Muscle of leg (tissue), 3 donors: ENCODE measurements at regions not wholly inside any gene's neighbourhood (a gene's known extent, or its start where the extent isn't known, plus 50 kb on each side); places are given as distances from the start of the nearest gene placed in this dataset.

Experiments used
- DNase-seq: peaks from one replicate; pipeline ENCODE4 v3.0.0; 2013
- H3K27ac ChIP-seq: one replicate; pipeline ENCODE4 v1.5.1; 2013; ENCODE audit warnings: mild to moderate bottlenecking, low read length, control low read depth
- H3K27me3 ChIP-seq: one replicate; pipeline ENCODE4 v1.6.1; 2013; ENCODE audit warnings: low read length; ENCODE audit not compliant: control insufficient read depth, insufficient read depth
- H3K36me3 ChIP-seq: one replicate; pipeline ENCODE4 v1.6.1; 2013; ENCODE audit warnings: low read length; ENCODE audit not compliant: control insufficient read depth, insufficient read depth
- H3K4me1 ChIP-seq: one replicate; pipeline ENCODE4 v1.6.1; 2013; ENCODE audit warnings: low read length; ENCODE audit not compliant: control insufficient read depth, insufficient read depth
- H3K4me3 ChIP-seq: one replicate; pipeline ENCODE4 v1.5.1; 2013; ENCODE audit warnings: low read length, control low read depth
- H3K9me3 ChIP-seq: replicated peaks from 2 replicates; pipeline ENCODE4 v1.6.1; 2013; ENCODE audit warnings: low read depth, low read length; ENCODE audit not compliant: control insufficient read depth
- WGBS: methylation state at CpG from one replicate; pipeline ENCODE4 v1.1.5; 2013; ENCODE audit warnings: missing lambda C conversion rate; ENCODE audit not compliant: insufficient coverage; 5-methylcytosine and 5-hydroxymethylcytosine counted together

DNA sequence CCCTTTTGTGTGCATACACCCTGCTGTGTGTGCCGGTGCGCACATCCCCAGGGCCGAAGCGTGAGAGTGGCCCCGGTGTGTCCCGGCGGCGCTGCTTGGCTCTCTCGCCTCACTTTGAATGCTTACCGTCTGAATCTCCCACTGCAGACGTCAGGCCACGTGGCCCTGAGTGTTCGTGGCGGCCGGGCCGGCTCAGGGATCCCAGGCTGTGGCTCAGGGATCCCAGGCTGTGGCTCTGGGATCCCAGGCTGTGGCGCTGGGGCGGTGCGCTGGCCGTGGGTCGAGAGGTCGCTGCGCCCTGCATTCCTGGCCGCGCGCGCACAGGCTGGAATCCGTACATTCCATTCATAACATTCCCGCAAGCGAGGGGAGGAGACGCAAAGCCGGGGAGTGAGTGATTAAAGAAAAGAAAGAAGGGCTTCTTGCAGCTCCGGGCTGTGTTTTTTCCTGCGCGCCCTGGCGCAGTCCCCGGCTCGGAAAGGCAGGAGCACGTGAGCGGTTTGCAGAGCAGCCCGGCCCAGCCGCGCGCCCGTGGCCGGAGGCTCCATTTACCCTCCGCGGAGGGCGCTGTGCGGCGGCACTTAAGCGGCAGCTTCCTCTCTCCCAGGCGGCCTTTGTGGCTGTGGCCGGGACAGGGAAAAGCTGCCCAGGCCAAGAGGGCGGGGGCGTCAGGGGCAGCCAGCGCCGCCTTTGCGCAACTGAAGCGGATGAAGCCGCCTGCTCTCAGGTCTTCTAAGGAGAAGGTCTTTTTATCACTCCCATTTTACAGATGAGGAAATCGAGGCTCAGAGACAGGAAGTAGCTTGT is 87.0 kb upstream of the ALDH1L1 start:
- 3% methylated on average over 41 of the region's 62 CpGs for WGBS
- Histone ChIP-seq H3K36me3 (no peaks in the 10 kb centered on the region), H3K4me3 (peak overlapping the region; percentile 41), H3K27ac (peak overlapping the region; percentile 48), H3K27me3 (peaks cover 20% of the 10 kb centered on the region), H3K4me1 (peaks cover 15% of the 10 kb centered on the region), H3K9me3 (no peaks in the 10 kb centered on the region)
- peak; percentile 77 for DNase-seq

DNA sequence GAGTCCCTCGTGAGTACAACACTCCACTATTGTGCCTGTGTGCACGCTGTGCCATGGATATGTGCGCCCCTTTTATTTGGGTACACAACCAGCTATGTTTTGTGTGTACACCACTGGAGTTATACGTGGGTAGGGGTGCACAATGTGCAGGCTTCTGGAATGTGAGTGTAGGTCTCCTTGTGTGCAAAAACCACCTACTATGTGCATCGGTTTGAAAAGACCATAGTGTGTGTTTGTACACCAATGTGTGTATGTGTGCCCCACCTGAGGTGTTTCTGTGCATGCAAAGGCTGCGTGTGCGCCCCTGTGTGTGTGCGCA is 86.4 kb upstream of the ALDH1L1 start:
- H3K4me1 ChIP-seq: peaks cover 15% of the 10 kb centered on the region
- 53% methylated on average over 6 of the region's 8 CpGs for WGBS
- H3K36me3 ChIP-seq: no peaks in the 10 kb centered on the region
- H3K9me3 ChIP-seq: peaks cover 4% of the 10 kb centered on the region
- no peak overlapping the region for H3K27ac ChIP-seq
- no peak for DNase-seq
- H3K27me3 ChIP-seq: peaks cover 19% of the 10 kb centered on the region
- H3K4me3 ChIP-seq: no peak overlapping the region

- Histone ChIP-seq H3K27ac (no peak overlapping the region), H3K36me3 (no peaks in the 10 kb centered on the region), H3K4me3 (no peak overlapping the region), H3K27me3 (peaks cover 19% of the 10 kb centered on the region), H3K4me1 (peaks cover 15% of the 10 kb centered on the region), H3K9me3 (peaks cover 4% of the 10 kb centered on the region)
- DNase-seq: peak; percentile 12
- WGBS: 53% methylated on average over 10 of the region's 15 CpGs
Observed at GRCh38 chr3:126266291-126266840, 86.0 kb upstream of the ALDH1L1 start.

GRCh38 chr3:126264952-126265351 is 84.6 kb upstream of the ALDH1L1 start:
- no peak overlapping the region for H3K27ac ChIP-seq
- DNase-seq: no peak
- H3K27me3 ChIP-seq: peaks cover 19% of the 10 kb centered on the region
- WGBS: 59% methylated on average over 6 of the region's 12 CpGs
- H3K9me3 ChIP-seq: peaks cover 4% of the 10 kb centered on the region
- H3K4me1 ChIP-seq: peaks cover 12% of the 10 kb centered on the region
- no peak overlapping the region for H3K4me3 ChIP-seq
- no peaks in the 10 kb centered on the region for H3K36me3 ChIP-seq

DNA sequence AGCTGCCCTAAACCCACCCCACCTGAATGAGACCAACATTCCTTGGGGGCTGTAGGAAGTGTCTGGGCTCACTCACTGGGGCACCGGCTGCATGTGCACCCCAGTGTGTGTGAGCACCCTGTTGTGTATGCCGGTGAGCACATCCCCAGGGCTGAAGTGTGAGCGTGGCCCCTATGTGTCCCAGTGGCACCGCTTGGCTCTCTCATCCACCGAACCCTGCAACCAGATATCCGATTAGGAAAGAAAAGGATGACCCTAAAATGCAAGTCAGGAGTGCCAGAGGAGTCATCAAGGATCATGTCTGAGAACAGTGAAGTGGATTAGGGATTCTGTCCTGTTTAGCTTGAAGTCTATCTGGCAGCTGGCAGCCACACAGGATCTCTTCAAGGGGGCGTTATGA is 84.0 kb upstream of the ALDH1L1 start:
- no peak for DNase-seq
- Histone ChIP-seq H3K36me3 (no peaks in the 10 kb centered on the region), H3K27me3 (peaks cover 19% of the 10 kb centered on the region), H3K4me1 (peaks cover 11% of the 10 kb centered on the region), H3K4me3 (no peak overlapping the region), H3K9me3 (peaks cover 4% of the 10 kb centered on the region), H3K27ac (no peak overlapping the region)
- 70% methylated on average over 5 of the region's 7 CpGs for WGBS

GRCh38 chr3:126263971-126264370 is 83.6 kb upstream of the ALDH1L1 start:
- no peak overlapping the region for H3K4me3 ChIP-seq
- no peak overlapping the region for H3K27ac ChIP-seq
- DNase-seq: no peak
- WGBS: 100% methylated on average over 3 of the region's 4 CpGs
- H3K27me3 ChIP-seq: peaks cover 19% of the 10 kb centered on the region
- peaks cover 11% of the 10 kb centered on the region for H3K4me1 ChIP-seq
- H3K9me3 ChIP-seq: peaks cover 4% of the 10 kb centered on the region
- no peaks in the 10 kb centered on the region for H3K36me3 ChIP-seq

DNA sequence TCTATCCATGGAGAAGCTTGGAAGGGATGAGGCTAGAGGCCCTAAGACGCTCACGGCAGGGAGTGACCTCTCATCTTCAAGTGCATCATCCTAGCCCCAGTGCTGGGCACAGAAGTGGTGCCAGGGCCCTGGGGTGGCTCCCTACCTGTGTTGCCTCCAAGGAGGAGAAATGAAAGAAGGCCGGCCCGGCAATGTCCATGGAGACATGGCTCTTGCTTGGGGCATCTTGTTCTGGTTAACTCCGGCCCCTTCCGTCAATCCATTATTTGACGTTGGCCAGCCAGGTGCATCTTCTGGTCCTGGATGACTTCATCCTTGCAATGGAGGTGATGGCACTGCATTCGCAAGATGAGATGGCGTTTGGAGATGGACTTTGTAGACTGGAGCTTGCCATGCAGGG is 83.2 kb upstream of the ALDH1L1 start:
- Histone ChIP-seq H3K36me3 (no peaks in the 10 kb centered on the region), H3K27me3 (peaks cover 15% of the 10 kb centered on the region), H3K4me3 (no peak overlapping the region), H3K27ac (no peak overlapping the region), H3K4me1 (peaks cover 11% of the 10 kb centered on the region), H3K9me3 (peaks cover 4% of the 10 kb centered on the region)
- WGBS: 88% methylated on average over 7 of the region's 9 CpGs
- no peak for DNase-seq

DNA sequence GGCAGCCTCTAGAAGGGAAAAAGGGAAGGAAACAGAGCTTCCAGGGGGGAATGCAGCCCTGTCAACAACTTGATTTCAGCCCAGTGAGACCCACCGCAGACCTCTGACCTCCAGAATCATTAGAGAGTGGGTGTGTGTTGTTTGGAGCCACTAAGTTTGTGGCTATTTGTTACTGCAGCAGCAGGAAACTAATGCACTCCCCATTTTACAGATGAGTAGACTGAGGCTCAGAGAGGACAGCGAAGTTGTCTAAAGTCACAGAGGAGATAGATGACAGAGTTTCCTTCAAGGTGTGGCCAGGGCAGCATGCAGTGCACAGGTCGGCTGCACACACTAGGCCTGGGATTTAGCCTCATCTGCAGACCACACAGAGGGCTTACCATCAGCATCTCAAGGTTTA is 81.8 kb upstream of the ALDH1L1 start:
- H3K27ac ChIP-seq: no peak overlapping the region
- H3K36me3 ChIP-seq: no peaks in the 10 kb centered on the region
- DNase-seq: no peak
- H3K9me3 ChIP-seq: peaks cover 4% of the 10 kb centered on the region
- peaks cover 7% of the 10 kb centered on the region for H3K27me3 ChIP-seq
- H3K4me1 ChIP-seq: peaks cover 4% of the 10 kb centered on the region
- H3K4me3 ChIP-seq: no peak overlapping the region
- WGBS: 100% methylated on average over 1 of the region's 3 CpGs

DNA sequence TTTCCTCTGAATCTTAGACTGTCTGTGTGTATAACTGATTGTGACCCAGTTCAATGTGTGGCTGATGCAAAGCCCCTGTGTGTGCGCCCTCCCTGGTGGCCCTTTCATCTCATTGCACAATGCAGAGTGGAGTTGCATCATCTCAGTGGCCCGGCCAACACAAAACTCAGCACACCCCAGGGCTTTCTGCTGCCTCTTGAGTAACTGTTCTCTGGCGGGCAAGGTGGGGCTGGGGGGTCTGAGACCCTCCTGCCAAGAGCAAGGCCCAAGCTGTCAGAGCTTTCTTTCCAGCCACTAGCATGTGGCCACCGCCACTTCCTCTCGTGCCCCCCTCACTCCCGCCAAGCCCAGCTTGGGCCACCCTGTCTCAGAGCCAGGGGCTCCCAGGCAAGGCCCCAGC is 80.7 kb upstream of the ALDH1L1 start:
- H3K9me3 ChIP-seq: peaks cover 4% of the 10 kb centered on the region
- DNase-seq: peak; percentile 20
- WGBS: no CpG with 5 or more reads among the region's 6 CpGs
- no peaks in the 10 kb centered on the region for H3K36me3 ChIP-seq
- H3K27ac ChIP-seq: no peak overlapping the region
- H3K27me3 ChIP-seq: peaks cover 7% of the 10 kb centered on the region
- H3K4me3 ChIP-seq: no peak overlapping the region
- no peaks in the 10 kb centered on the region for H3K4me1 ChIP-seq

DNA sequence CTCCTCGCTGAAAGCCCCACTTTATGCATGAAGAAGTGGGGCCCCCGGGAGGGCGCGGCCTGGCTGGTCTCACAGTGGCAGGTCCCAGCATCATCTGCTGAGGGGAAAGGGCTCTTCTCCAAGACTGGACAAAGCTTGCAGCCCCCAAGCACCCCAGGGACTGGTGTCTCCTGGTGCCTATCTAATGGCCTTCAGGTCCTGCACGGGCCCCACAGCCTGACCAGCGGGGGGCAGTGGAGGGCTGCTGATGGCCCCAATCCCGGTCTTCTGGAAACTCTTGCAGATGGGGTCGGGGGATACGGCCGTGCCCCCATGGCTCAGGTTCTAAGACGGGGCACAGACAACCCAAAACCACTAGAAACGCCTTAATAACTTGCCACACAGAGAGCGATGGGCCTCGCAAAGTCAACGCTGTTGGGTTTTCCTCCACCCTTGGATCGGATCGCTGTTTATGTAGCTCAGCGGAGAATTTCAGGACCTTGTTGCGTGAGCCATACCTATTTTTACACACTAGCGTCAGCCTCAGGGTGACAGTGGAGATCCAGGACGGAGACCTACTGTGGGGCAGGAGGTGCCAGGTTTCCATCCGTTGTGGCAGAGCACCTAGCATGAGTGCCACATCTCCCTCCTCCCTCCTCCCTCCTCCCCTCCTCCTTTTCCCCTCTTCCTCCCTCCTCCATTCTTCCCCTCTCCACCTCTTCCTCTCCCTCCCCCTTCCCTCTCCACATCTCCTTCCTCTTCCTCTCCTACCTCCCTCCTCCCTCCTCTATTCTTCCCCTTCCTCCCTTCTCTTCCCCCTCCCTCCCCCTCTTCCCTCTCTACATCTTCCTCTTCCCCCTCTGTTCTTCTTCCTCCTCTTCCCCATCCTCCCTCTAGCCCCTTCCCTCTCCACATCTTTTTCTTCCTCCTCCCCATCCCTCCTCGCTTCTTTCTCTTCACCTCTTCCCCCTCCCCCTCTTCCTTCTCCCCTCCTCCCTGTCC is 79.3 kb upstream of the ALDH1L1 start:
- H3K27ac ChIP-seq: no peak overlapping the region
- H3K4me3 ChIP-seq: no peak overlapping the region
- no peak for DNase-seq
- peaks cover 4% of the 10 kb centered on the region for H3K9me3 ChIP-seq
- WGBS: 58% methylated on average over 22 of the region's 23 CpGs
- no peaks in the 10 kb centered on the region for H3K4me1 ChIP-seq
- H3K36me3 ChIP-seq: no peaks in the 10 kb centered on the region
- H3K27me3 ChIP-seq: peaks cover 5% of the 10 kb centered on the region
